Gastroesophageal sphincter (tissue), 4 donors: ENCODE measurements at regions not wholly inside any gene's neighbourhood (a gene's known extent, or its start where the extent isn't known, plus 50 kb on each side); places are given as distances from the start of the nearest gene placed in this dataset.

ENCODE experiments used
- ATAC-seq: fragments of 150-250 bp; one replicate; pipeline ENCODE4 v1.9.1; 2016; ENCODE audit warnings: mild to moderate bottlenecking, moderate library complexity
- H3K27ac ChIP-seq, 4 donors: fragments of 200-600 bp; sonication (generic) in 3 of 4; 1 replicate in 3 of 4; 2 replicates in 1 of 4; pipeline ENCODE4 v1.5.1; 2016 to 2019
- H3K27me3 ChIP-seq: fragments of 200-600 bp; sonication (generic); one replicate; pipeline ENCODE4 v1.5.1; 2019
- H3K36me3 ChIP-seq, 2 donors: fragments of 200-600 bp; sonication (generic); one replicate each; pipeline ENCODE4 v1.5.1; 2019; ENCODE audit warnings: control low read depth in 1 of 2
- H3K4me1 ChIP-seq, 3 donors: fragments of 200-600 bp; sonication (generic); 1 replicate in 2 of 3; 2 replicates in 1 of 3; pipeline ENCODE4 v1.5.1; 2016 to 2019; ENCODE audit warnings: control low read depth in 2 of 3
- H3K4me3 ChIP-seq, 2 donors: fragments of 200-600 bp; sonication (generic); one replicate each; pipeline ENCODE4 v1.5.1; 2019; ENCODE audit warnings: mild to moderate bottlenecking in 1 of 2, moderate library complexity in 1 of 2
- H3K9me3 ChIP-seq, 3 donors: fragments of 200-600 bp; sonication (generic); one replicate each; pipeline ENCODE4 v1.5.1; 2017 to 2019; ENCODE audit warnings: control low read depth in 2 of 3
- CTCF ChIP-seq, 4 experiments: fragments of 200-600 bp in 2 of 4; fragments of 450-650 bp in 2 of 4; sonication (generic) in 1 of 4; IDR thresholded peaks; one replicate each; pipeline ENCODE4 v1.5.1; 2017 to 2019; ENCODE audit warnings: antibody characterized with exemption in 4 of 4, mild to moderate bottlenecking in 2 of 4, moderate library complexity in 2 of 4
- EP300 ChIP-seq: sonication (generic); formaldehyde crosslinking; IDR thresholded peaks from one replicate; pipeline ENCODE4 v1.6.1; 2017; ENCODE audit warnings: antibody characterized with exemption, mild to moderate bottlenecking
- POLR2A ChIP-seq, 2 donors: fragments of 450-650 bp; IDR thresholded peaks; one replicate each; pipeline ENCODE4 v1.6.1; 2017; ENCODE audit warnings: antibody characterized with exemption in 2 of 2, mild to moderate bottlenecking in 2 of 2, moderate library complexity in 1 of 2
- POLR2AphosphoS5 ChIP-seq: sonication (generic); formaldehyde crosslinking; IDR thresholded peaks from one replicate; pipeline ENCODE4 v1.6.1; 2017; ENCODE audit warnings: antibody characterized with exemption
- WGBS, 2 donors: methylation state at CpG; one replicate each; pipeline ENCODE4 v1.1.5; 2018; ENCODE audit warnings: low coverage in 1 of 2; 5-methylcytosine and 5-hydroxymethylcytosine counted together

DNA sequence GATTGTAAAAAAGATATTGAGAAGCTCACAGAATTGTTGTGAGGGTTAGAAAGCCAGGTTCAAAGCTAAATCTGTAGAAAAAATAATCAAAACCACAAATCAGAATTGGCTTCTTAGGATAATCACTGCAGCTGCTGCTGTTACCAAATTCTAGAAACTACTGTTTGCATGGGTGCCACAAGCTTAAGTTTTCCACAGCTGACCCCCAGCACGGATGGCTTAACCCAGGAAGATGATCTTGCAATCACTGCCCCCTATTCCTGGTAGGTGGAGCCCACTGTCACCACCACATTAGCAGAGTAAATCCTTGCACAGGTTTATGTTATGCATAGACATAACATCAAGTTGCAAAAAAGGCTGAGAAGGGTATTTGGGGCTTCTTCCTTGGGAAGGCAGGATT lies 877.8 kb upstream of the ADGRL2 start:
- WGBS, 2 donors: 67% methylated on average over 1 of the region's 1 CpG; no CpG with 5 or more reads in 1 of the 2 donors
- TF ChIP-seq EP300: no peak
- TF ChIP-seq CTCF (IDR thresholded peaks at IDR 0.05): no peak

DNA sequence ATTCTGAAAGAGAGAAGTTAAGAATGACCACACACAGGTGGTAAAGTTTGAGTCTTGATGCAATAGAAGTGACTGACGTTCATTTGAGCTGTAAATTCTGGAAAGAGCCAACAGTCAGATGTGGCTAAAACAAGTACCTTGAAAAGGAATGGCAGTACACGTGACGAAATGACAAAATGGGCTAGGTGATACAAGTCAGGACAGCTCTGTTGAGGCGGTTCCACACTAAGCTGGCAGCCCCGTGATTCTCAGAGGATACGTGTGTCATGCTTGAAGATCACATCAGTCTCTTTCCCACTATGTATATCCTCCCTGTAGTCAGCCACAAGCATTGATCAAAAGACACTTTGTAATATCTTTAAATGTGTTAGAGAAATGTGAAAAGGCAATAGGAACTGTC lies 881.3 kb upstream of the ADGRL2 start:
- Histone ChIP-seq H3K4me3 (no peak overlapping the region), H3K4me1 (peaks cover 0 to 10% (median 0%) of the 10 kb centered on the region in 3 donors), H3K36me3 (no peaks in the 10 kb centered on the region), H3K27ac (no peak overlapping the region), H3K27me3 (no peaks in the 10 kb centered on the region), H3K9me3 (no peaks in the 10 kb centered on the region)
- 86% methylated on average over 1 to 6 of the region's 6 CpGs for WGBS, 2 donors
- no peak for ATAC-seq
- no peak for TF ChIP-seq POLR2AphosphoS5
- TF ChIP-seq CTCF (IDR thresholded peaks at IDR 0.05): no peak
- no peak for TF ChIP-seq EP300
- TF ChIP-seq POLR2A (IDR thresholded peaks at IDR 0.05): no peak

More for the DNA sequence above, 877.8 kb upstream of the ADGRL2 start:
- peaks cover 0 to under 1% (median 0%) of the 10 kb centered on the region in 3 donors for H3K4me1 ChIP-seq
- no peak for ATAC-seq
- H3K36me3 ChIP-seq: no peaks in the 10 kb centered on the region
- no peaks in the 10 kb centered on the region for H3K9me3 ChIP-seq
- H3K27me3 ChIP-seq: no peaks in the 10 kb centered on the region
- H3K27ac ChIP-seq: no peak overlapping the region
- no peak overlapping the region for H3K4me3 ChIP-seq

- 30 to 46% methylated on average over 1 of the region's 1 CpG for WGBS, 2 donors
These were observed 882.4 kb upstream of the ADGRL2 start for GRCh38 chr1:80918380-80918779.

DNA sequence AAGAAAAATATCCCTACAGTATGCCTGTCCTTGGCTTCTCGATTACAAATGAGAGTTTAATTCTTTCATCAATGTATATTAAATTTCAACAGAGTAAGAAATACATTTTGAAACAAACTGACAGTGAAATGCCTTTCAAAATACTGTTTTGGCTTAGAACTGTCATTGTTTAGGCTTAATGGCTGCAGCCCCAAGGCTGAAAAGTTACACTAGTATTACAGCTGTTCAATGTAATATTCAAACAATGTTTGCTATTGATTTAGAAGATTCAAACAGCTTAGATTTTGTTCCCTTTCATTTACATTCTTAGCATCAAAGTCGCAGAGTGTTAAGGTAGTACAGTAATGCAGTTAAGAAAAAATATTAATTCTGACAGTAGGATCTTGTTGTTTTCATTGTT lies 882.9 kb upstream of the ADGRL2 start:
- Histone ChIP-seq H3K4me1 (peaks cover 0 to 10% (median 0%) of the 10 kb centered on the region in 3 donors), H3K9me3 (no peaks in the 10 kb centered on the region), H3K4me3 (no peak overlapping the region), H3K27ac (no peak overlapping the region), H3K27me3 (no peaks in the 10 kb centered on the region), H3K36me3 (no peaks in the 10 kb centered on the region)
- no peak for ATAC-seq
- 47 to 66% methylated on average over 2 of the region's 2 CpGs for WGBS, 2 donors
- TF ChIP-seq POLR2A (IDR thresholded peaks at IDR 0.05): no peak
- no peak for TF ChIP-seq CTCF (IDR thresholded peaks at IDR 0.05)
- no peak for TF ChIP-seq POLR2AphosphoS5
- no peak for TF ChIP-seq EP300

More at GRCh38 chr1:80918380-80918779, 882.4 kb upstream of the ADGRL2 start:
- H3K36me3 ChIP-seq: no peaks in the 10 kb centered on the region
- peaks cover 0 to 10% (median 0%) of the 10 kb centered on the region in 3 donors for H3K4me1 ChIP-seq
- ATAC-seq: no peak
- TF ChIP-seq POLR2AphosphoS5: no peak
- no peak for TF ChIP-seq CTCF (IDR thresholded peaks at IDR 0.05)
- H3K4me3 ChIP-seq: no peak overlapping the region
- no peaks in the 10 kb centered on the region for H3K27me3 ChIP-seq
- H3K27ac ChIP-seq: no peak overlapping the region
- H3K9me3 ChIP-seq: no peaks in the 10 kb centered on the region

DNA sequence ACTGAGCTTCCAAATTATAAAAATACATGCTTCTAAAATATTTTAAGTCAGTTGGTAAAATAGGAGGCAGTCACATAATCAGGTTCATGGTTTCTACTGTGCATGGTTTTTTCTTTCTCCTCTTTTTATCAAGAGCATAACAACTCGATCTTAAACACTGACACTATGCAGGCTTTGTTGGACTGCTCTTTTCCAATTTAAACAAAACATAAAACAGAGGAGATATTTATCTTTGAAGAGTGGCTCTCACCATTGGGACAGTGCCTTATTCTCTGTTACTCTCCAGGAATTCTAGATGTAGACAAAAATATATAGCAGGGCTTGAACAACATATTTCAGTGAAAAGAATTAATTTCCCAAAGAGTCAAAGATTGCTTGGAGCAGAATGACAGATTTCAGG lies 883.5 kb upstream of the ADGRL2 start:
- Histone ChIP-seq H3K27ac (no peak overlapping the region), H3K9me3 (no peaks in the 10 kb centered on the region), H3K4me1 (peaks cover 0 to 10% (median 0%) of the 10 kb centered on the region in 3 donors), H3K4me3 (no peak overlapping the region), H3K36me3 (no peaks in the 10 kb centered on the region), H3K27me3 (no peaks in the 10 kb centered on the region)
- TF ChIP-seq POLR2AphosphoS5 (no peak), CTCF (IDR thresholded peaks at IDR 0.05) (no peak), POLR2A (IDR thresholded peaks at IDR 0.05) (no peak), EP300 (no peak)
- 6 to 15% methylated on average over 1 of the region's 1 CpG for WGBS, 2 donors
- no peak for ATAC-seq
